ENCODE measurements at regions not wholly inside any gene's neighbourhood (a gene's known extent, or its start where the extent isn't known, plus 50 kb on each side); places are given as distances from the start of the nearest gene placed in this dataset.

DNA sequence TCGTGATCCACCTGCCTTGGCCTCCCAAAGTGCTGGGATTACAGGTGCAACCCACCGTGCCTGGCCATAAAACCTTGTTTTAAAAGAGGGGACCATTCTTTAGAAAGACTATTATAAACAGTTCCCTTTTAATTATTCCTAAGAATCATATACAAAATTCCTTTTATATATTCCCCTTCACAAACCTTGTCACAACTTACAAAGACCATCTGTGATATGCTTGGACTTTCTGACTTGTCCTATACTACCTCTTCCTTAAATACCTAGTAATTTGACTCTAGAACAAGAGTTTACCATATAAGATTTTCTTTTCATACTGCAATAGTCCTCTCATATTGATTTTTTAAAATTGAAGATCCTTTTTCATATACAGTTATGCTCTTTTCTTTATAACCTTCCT lies 135.8 kb upstream of the PRSS16 start:
- TF ChIP-seq, protein P1, sequence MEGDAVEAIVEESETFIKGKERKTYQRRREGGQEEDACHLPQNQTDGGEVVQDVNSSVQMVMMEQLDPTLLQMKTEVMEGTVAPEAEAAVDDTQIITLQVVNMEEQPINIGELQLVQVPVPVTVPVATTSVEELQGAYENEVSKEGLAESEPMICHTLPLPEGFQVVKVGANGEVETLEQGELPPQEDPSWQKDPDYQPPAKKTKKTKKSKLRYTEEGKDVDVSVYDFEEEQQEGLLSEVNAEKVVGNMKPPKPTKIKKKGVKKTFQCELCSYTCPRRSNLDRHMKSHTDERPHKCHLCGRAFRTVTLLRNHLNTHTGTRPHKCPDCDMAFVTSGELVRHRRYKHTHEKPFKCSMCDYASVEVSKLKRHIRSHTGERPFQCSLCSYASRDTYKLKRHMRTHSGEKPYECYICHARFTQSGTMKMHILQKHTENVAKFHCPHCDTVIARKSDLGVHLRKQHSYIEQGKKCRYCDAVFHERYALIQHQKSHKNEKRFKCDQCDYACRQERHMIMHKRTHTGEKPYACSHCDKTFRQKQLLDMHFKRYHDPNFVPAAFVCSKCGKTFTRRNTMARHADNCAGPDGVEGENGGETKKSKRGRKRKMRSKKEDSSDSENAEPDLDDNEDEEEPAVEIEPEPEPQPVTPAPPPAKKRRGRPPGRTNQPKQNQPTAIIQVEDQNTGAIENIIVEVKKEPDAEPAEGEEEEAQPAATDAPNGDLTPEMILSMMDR (IDR thresholded peaks at IDR 0.05), result no peak
- no peak for TF ChIP-seq POLR2A (IDR thresholded peaks at IDR 0.05)

All from ovary (tissue), 3 donors.